HCT116 (cell line): ENCODE measurements at regions not wholly inside any gene's neighbourhood (a gene's known extent, or its start where the extent isn't known, plus 50 kb on each side); places are given as distances from the start of the nearest gene placed in this dataset.

Experiments used
- ATAC-seq: fragments of 200-7000 bp; cut with Tn5 transposase; 2 replicates; pipeline ENCODE4 v1.9.1; 2020; ENCODE audit warnings: mild to moderate bottlenecking, moderate library complexity
- BruUV-seq: library from RNA; stranded (reverse); fragments of 400-500 nt; replicated peaks from 2 replicates; lab custom pipeline; 2021; lab: Mats Ljungman, UMichigan
- CTCF ChIA-PET: fragments of 300-600 bp; sonication (Branson Sonifier 250); formaldehyde crosslinking; loops from one replicate; lab custom pipeline; 2021; ENCODE audit warnings: antibody characterized with exemption; lab: Charles Lee
- POLR2A ChIA-PET: fragments of 300-600, 350-600 bp; sonication (Branson Sonifier 250); formaldehyde crosslinking; loops from one replicate; lab custom pipeline; 2021; ENCODE audit warnings: antibody characterized with exemption; lab: Charles Lee
- RAD21 ChIA-PET, 2 experiments: fragments of 300-600 bp; sonication (Branson Sonifier 250); formaldehyde crosslinking; loops; one replicate each; lab custom pipeline; 2023; ENCODE audit warnings: low total read pairs in 2 of 2; ENCODE audit not compliant: uncharacterized antibody in 2 of 2, unreplicated experiment in 2 of 2, low non-redundant PET in 1 of 2; lab: Charles Lee
- DNase-seq: peaks from one replicate; pipeline ENCODE4 v3.0.0-alpha.2; 2010; ENCODE audit warnings: low read depth, low spot score
- H2AFZ ChIP-seq: fragments of 200-600 bp; shearing (Covaris generic), sonication (generic); 2 replicates; pipeline ENCODE4 v1.6.1; 2017; ENCODE audit warnings: low read depth, mixed run types, mixed read lengths, antibody characterized with exemption, low read length; ENCODE audit not compliant: poor library complexity, severe bottlenecking
- H3K27ac ChIP-seq: 2 replicates; pipeline ENCODE4 v1.5.1; 2012; ENCODE audit warnings: low read depth, low read length
- H3K27me3 ChIP-seq: fragments of 200-600 bp; sonication (generic); 2 replicates; pipeline ENCODE4 v1.6.1; 2016; ENCODE audit warnings: mixed run types, low read length, mixed read lengths; ENCODE audit not compliant: insufficient read depth
- H3K36me3 ChIP-seq, 2 experiments: fragments of 200-500 bp in 1 of 2; fragments of 200-600 bp in 1 of 2; sonication (Bioruptor generic) in 1 of 2; sonication (generic) in 1 of 2; 2 replicates each; pipeline versions ENCODE4 v1.5.1 to v1.6.1; 2014 to 2016; ENCODE audit warnings: low read length in 2 of 2, inconsistent platforms in 1 of 2, mixed read lengths in 1 of 2, mixed run types in 1 of 2; ENCODE audit not compliant: insufficient read depth in 2 of 2, control insufficient read depth in 1 of 2
- H3K4me1 ChIP-seq, 2 experiments: fragments of 200-600 bp in 1 of 2; sonication (generic) in 1 of 2; 2 replicates each; pipeline versions ENCODE4 v1.5.1 to v1.6.1; 2012 to 2017; ENCODE audit warnings: low read length in 2 of 2, inconsistent platforms in 1 of 2, mild to moderate bottlenecking in 1 of 2, mixed read lengths in 1 of 2, mixed run types in 1 of 2, moderate library complexity in 1 of 2; ENCODE audit not compliant: insufficient read depth in 2 of 2, control insufficient read depth in 1 of 2
- H3K4me2 ChIP-seq: fragments of 200-600 bp; sonication (generic); 2 replicates; pipeline ENCODE4 v1.6.1; 2017; ENCODE audit warnings: mixed run types, low read length, mixed read lengths
- H3K4me3 ChIP-seq, 2 experiments: fragments of 200-600 bp in 1 of 2; sonication (generic) in 1 of 2; replicated peaks in 1 of 2; 2 replicates each; pipeline ENCODE4 v1.5.1; 2011 to 2016; ENCODE audit warnings: low read length in 2 of 2, control low read depth in 1 of 2, low read depth in 1 of 2, mild to moderate bottlenecking in 1 of 2, mixed read lengths in 1 of 2, mixed run types in 1 of 2
- H3K79me2 ChIP-seq: fragments of 200-600 bp; sonication (generic); 2 replicates; pipeline ENCODE4 v1.6.1; 2017; ENCODE audit warnings: mild to moderate bottlenecking, mixed run types, low read length, moderate library complexity, mixed read lengths; ENCODE audit not compliant: insufficient read depth
- H3K9ac ChIP-seq: fragments of 200-600 bp; sonication (generic); 2 replicates; pipeline ENCODE4 v1.6.1; 2016; ENCODE audit warnings: low read length, mixed read lengths
- H3K9me2 ChIP-seq: fragments of 200-600 bp; sonication (generic), shearing (Covaris generic); 2 replicates; pipeline ENCODE4 v1.6.1; 2017; ENCODE audit warnings: mixed run types, mild to moderate bottlenecking, moderate library complexity; ENCODE audit not compliant: insufficient read depth
- H3K9me3 ChIP-seq, 2 experiments: fragments of 200-500 bp in 1 of 2; fragments of 200-600 bp in 1 of 2; sonication (Bioruptor generic) in 1 of 2; sonication (generic) in 1 of 2; 2 replicates each; pipeline ENCODE4 v1.6.1; 2014 to 2017; ENCODE audit warnings: low read length in 2 of 2, mixed read lengths in 2 of 2, inconsistent platforms in 1 of 2, low read depth in 1 of 2, mild to moderate bottlenecking in 1 of 2, mixed run types in 1 of 2, moderate library complexity in 1 of 2; ENCODE audit not compliant: control insufficient read depth in 1 of 2, insufficient read depth in 1 of 2
- H4K20me1 ChIP-seq: fragments of 200-600 bp; sonication (generic), shearing (Covaris generic); 2 replicates; pipeline ENCODE4 v1.6.1; 2017; ENCODE audit warnings: mixed run types, mild to moderate bottlenecking, moderate library complexity; ENCODE audit not compliant: insufficient read depth
- CEBPB ChIP-seq: IDR thresholded peaks from 2 replicates; pipeline ENCODE4 v1.6.1; 2012; ENCODE audit warnings: low read depth
- CTCF ChIP-seq, 3 experiments: fragments of 200-600 bp in 1 of 3; sonication (generic) in 1 of 3; IDR thresholded peaks in 2 of 3; conservative IDR thresholded peaks in 1 of 3; 2 replicates each; pipeline ENCODE4 v1.5.1; 2012 to 2017; ENCODE audit warnings: low read depth in 2 of 3, low read length in 2 of 3, antibody characterized with exemption in 1 of 3, borderline replicate concordance in 1 of 3, control low read depth in 1 of 3, mild to moderate bottlenecking in 1 of 3, mixed read lengths in 1 of 3, mixed run types in 1 of 3, moderate library complexity in 1 of 3; ENCODE audit not compliant: insufficient read depth in 1 of 3
- FOSL1 ChIP-seq: IDR thresholded peaks from 2 replicates; pipeline ENCODE4 v1.6.1; 2012; ENCODE audit warnings: low read depth
- POLR2A ChIP-seq: IDR thresholded peaks from 2 replicates; pipeline ENCODE4 v1.7.0; 2011; ENCODE audit warnings: borderline replicate concordance; ENCODE audit not compliant: insufficient read depth, insufficient read length; ENCODE audit errors: extremely low read depth
- POLR2AphosphoS5 ChIP-seq: IDR thresholded peaks from 2 replicates; pipeline ENCODE4 v1.6.1; 2011; ENCODE audit warnings: mild to moderate bottlenecking, low read depth, low read length, moderate library complexity
- REST ChIP-seq: IDR thresholded peaks from 2 replicates; pipeline ENCODE4 v1.6.1; 2012; ENCODE audit warnings: low read depth
- SIN3A ChIP-seq: IDR thresholded peaks from 2 replicates; pipeline ENCODE4 v1.6.1; 2012; ENCODE audit warnings: low read depth
- SP1 ChIP-seq: IDR thresholded peaks from 2 replicates; pipeline ENCODE4 v1.6.1; 2012; ENCODE audit warnings: low read depth
- YY1 ChIP-seq: IDR thresholded peaks from 2 replicates; pipeline ENCODE4 v1.6.1; 2011; ENCODE audit warnings: low read length, low read depth, moderate library complexity, mild to moderate bottlenecking; ENCODE audit not compliant: insufficient replicate concordance; ENCODE audit errors: extremely low read depth
- ZFX ChIP-seq: fragments of 450-650 bp; IDR thresholded peaks from 2 replicates; pipeline ENCODE4 v1.6.1; 2017
- intact Hi-C: fragments of 100-400 bp; cut with micrococcal nuclease; formaldehyde crosslinking; loops from 2 replicates; pipeline ENCODE4 v1.10.0; 2022

- no peaks in the 10 kb centered on the region for H3K79me2 ChIP-seq
- POLR2A ChIA-PET, result no interaction called here
- no peak overlapping the region for H3K9ac ChIP-seq
- no peak overlapping the region for H3K4me3 ChIP-seq
- H4K20me1 ChIP-seq, result no peaks in the 10 kb centered on the region
- H3K9me3 ChIP-seq, result no peaks in the 10 kb centered on the region
- TF ChIP-seq POLR2AphosphoS5, result no peak
- no peak for TF ChIP-seq CEBPB
- RAD21 ChIA-PET, result no interaction called here
- H3K4me2 ChIP-seq, result no peak overlapping the region
- no peaks in the 10 kb centered on the region for H3K36me3 ChIP-seq
- H3K27ac ChIP-seq, result no peak overlapping the region
- no peak overlapping the region for H2AFZ ChIP-seq
- ATAC-seq, result no peak
- H3K27me3 ChIP-seq, result no peaks in the 10 kb centered on the region
- DNase-seq, result no peak
- peaks cover 0 to 13% of the 10 kb centered on the region in 2 experiments; a peak in 3 of 4 replicates for H3K4me1 ChIP-seq
- no peaks in the 10 kb centered on the region for H3K9me2 ChIP-seq
- CTCF ChIA-PET, result no interaction called here
- intact Hi-C loops, result no loop called here
- no TSS peak for BruUV-seq
Measured at GRCh38 chr12:69019910-69020309, 86.9 kb upstream of the CPM start.

- Histone ChIP-seq H3K27ac (no peak overlapping the region), H3K36me3 (no peaks in the 10 kb centered on the region), H3K4me3 (no peak overlapping the region), H3K9me2 (no peaks in the 10 kb centered on the region), H3K27me3 (no peaks in the 10 kb centered on the region), H3K4me2 (no peak overlapping the region), H3K9me3 (no peaks in the 10 kb centered on the region), H4K20me1 (no peaks in the 10 kb centered on the region), H2AFZ (no peak overlapping the region), H3K79me2 (no peaks in the 10 kb centered on the region), H3K9ac (no peak overlapping the region), H3K4me1 (peaks cover 0 to 23% of the 10 kb centered on the region in 2 experiments; a peak in 3 of 4 replicates)
- TF ChIP-seq FOSL1, result no peak
- TF ChIP-seq CTCF (IDR thresholded peaks at IDR 0.05 in 2 of 3, conservative IDR thresholded peaks at IDR 0.05 in 1 of 3; ENCODE audit: borderline replicate concordance in 1 of 3, insufficient read depth in 1 of 3, low read depth in 2 of 3, low read length in 2 of 3), result no peak
- no peak for TF ChIP-seq CEBPB
- TF ChIP-seq YY1, result no peak
- TF ChIP-seq SP1, result no peak
- no peak for TF ChIP-seq ZFX
- no peak for TF ChIP-seq REST
- TF ChIP-seq SIN3A, result no peak
- no peak for TF ChIP-seq POLR2A
- ChIA-PET CTCF (no interaction called here), POLR2A (no interaction called here), RAD21 (no interaction called here)
- ATAC-seq (no peak), DNase-seq (no peak)
- no TSS peak for BruUV-seq
- intact Hi-C loops, result no loop called here
Measured at GRCh38 chr12:69022674-69023073, 89.7 kb upstream of the CPM start.
